Calu3 (cell line): ENCODE measurements at regions not wholly inside any gene's neighbourhood (a gene's known extent, or its start where the extent isn't known, plus 50 kb on each side); places are given as distances from the start of the nearest gene placed in this dataset.

ENCODE experiments used
- BruUV-seq: library from RNA; stranded (reverse); fragments of 400-500 nt; replicated peaks from 2 replicates; lab custom pipeline; 2021; lab: Mats Ljungman, UMichigan
- CTCF ChIA-PET: fragments of 300-600 bp; sonication (Branson Sonifier 250); formaldehyde crosslinking; loops from one replicate; lab custom pipeline; 2022; ENCODE audit warnings: antibody characterized with exemption; lab: Charles Lee
- DNase-seq: peaks from one replicate; pipeline ENCODE4 v3.0.0; 2022
- H3K27ac Mint-ChIP-seq: one replicate; pipeline ENCODE4 v1.8.0; 2022; ENCODE audit warnings: mixed read lengths; ENCODE audit not compliant: unreplicated experiment
- H3K27me3 Mint-ChIP-seq: one replicate; pipeline ENCODE4 v1.8.0; 2022; ENCODE audit warnings: mixed read lengths; ENCODE audit not compliant: unreplicated experiment
- H3K36me3 Mint-ChIP-seq: one replicate; pipeline ENCODE4 v1.8.0; 2022; ENCODE audit warnings: mild to moderate bottlenecking, moderate library complexity, mixed read lengths; ENCODE audit not compliant: insufficient read depth, unreplicated experiment
- H3K4me1 Mint-ChIP-seq: one replicate; pipeline ENCODE4 v1.8.0; 2022; ENCODE audit warnings: mild to moderate bottlenecking, low read depth, mixed read lengths; ENCODE audit not compliant: unreplicated experiment
- H3K4me3 Mint-ChIP-seq: one replicate; pipeline ENCODE4 v1.8.0; 2022; ENCODE audit warnings: mild to moderate bottlenecking, low read depth, moderate library complexity, mixed read lengths; ENCODE audit not compliant: unreplicated experiment
- H3K9me3 Mint-ChIP-seq: one replicate; pipeline ENCODE4 v1.8.0; 2022; ENCODE audit warnings: low read depth, mixed read lengths; ENCODE audit not compliant: unreplicated experiment
- CTCF ChIP-seq: fragments of 200-600 bp; IDR thresholded peaks from one replicate; pipeline ENCODE4 v1.8.0; 2022; ENCODE audit warnings: antibody characterized with exemption; ENCODE audit not compliant: unreplicated experiment
- intact Hi-C: fragments of 100-400 bp; cut with micrococcal nuclease; formaldehyde crosslinking; loops from one replicate; pipeline ENCODE4 v1.10.0; 2022; ENCODE audit not compliant: unreplicated experiment

- no peak for DNase-seq
- BruUV-seq = no TSS peak
- H3K4me3 Mint-ChIP-seq = no peak overlapping the region
- TF ChIP-seq CTCF = no peak
- H3K36me3 Mint-ChIP-seq = no peaks in the 10 kb centered on the region
- intact Hi-C loops = no loop called here
- CTCF ChIA-PET = no interaction called here
- no peaks in the 10 kb centered on the region for H3K27me3 Mint-ChIP-seq
- H3K4me1 Mint-ChIP-seq = no peaks in the 10 kb centered on the region
- H3K9me3 Mint-ChIP-seq = peaks cover 3% of the 10 kb centered on the region
- H3K27ac Mint-ChIP-seq = no peak overlapping the region
Measured at GRCh38 chr12:19808371-19808770, 369.1 kb downstream of the AEBP2 start.

GRCh38 chr12:19810213-19810612, 370.9 kb downstream of the AEBP2 start:
- Mint-ChIP-seq H3K9me3 (peaks cover 3% of the 10 kb centered on the region), H3K36me3 (no peaks in the 10 kb centered on the region), H3K4me3 (no peak overlapping the region), H3K27ac (no peak overlapping the region), H3K27me3 (no peaks in the 10 kb centered on the region), H3K4me1 (no peaks in the 10 kb centered on the region)
- TF ChIP-seq CTCF = no peak
- intact Hi-C loops = no loop called here
- BruUV-seq = no TSS peak
- CTCF ChIA-PET = no interaction called here
- no peak for DNase-seq

GRCh38 chr12:19811922-19812321, 372.6 kb downstream of the AEBP2 start:
- H3K9me3 Mint-ChIP-seq = peaks cover 6% of the 10 kb centered on the region
- H3K27me3 Mint-ChIP-seq = no peaks in the 10 kb centered on the region
- no peaks in the 10 kb centered on the region for H3K36me3 Mint-ChIP-seq
- intact Hi-C loops = no loop called here
- H3K27ac Mint-ChIP-seq = no peak overlapping the region
- CTCF ChIA-PET = interaction anchor here (0.6 kb wide), 1 partner anchor 444 kb away, joined by 3 read pairs; no protein-coding TSS in a partner anchor
- no peak for TF ChIP-seq CTCF
- no peak overlapping the region for H3K4me3 Mint-ChIP-seq
- DNase-seq = no peak
- BruUV-seq = no TSS peak
- no peaks in the 10 kb centered on the region for H3K4me1 Mint-ChIP-seq

- no peak overlapping the region for H3K4me3 Mint-ChIP-seq
- CTCF ChIA-PET = no interaction called here
Measured at GRCh38 chr12:19819231-19819630, 379.9 kb downstream of the AEBP2 start.

More at GRCh38 chr12:19819231-19819630, 379.9 kb downstream of the AEBP2 start:
- Mint-ChIP-seq H3K27me3 (no peaks in the 10 kb centered on the region), H3K27ac (no peak overlapping the region), H3K9me3 (peaks cover 8% of the 10 kb centered on the region), H3K4me1 (no peaks in the 10 kb centered on the region), H3K36me3 (no peaks in the 10 kb centered on the region)
- no TSS peak for BruUV-seq
- intact Hi-C loops = no loop called here
- no peak for DNase-seq
- TF ChIP-seq CTCF = no peak
